Ectodermal cell (in vitro differentiated cells): ENCODE measurements at regions not wholly inside any gene's neighbourhood (a gene's known extent, or its start where the extent isn't known, plus 50 kb on each side); places are given as distances from the start of the nearest gene placed in this dataset.

ENCODE experiments used
- H3K27ac ChIP-seq: 2 replicates; pipeline ENCODE4 v1.7.0; 2013; ENCODE audit warnings: mild to moderate bottlenecking, low read depth, low read length; ENCODE audit not compliant: insufficient read depth, poor library complexity, severe bottlenecking
- H3K27me3 ChIP-seq: 2 replicates; pipeline ENCODE4 v1.7.0; 2013; ENCODE audit warnings: mild to moderate bottlenecking, low read length; ENCODE audit not compliant: insufficient read depth, control insufficient read depth, poor library complexity, severe bottlenecking
- H3K36me3 ChIP-seq: one replicate; pipeline ENCODE4 v1.7.0; 2013; ENCODE audit warnings: low read length; ENCODE audit not compliant: control insufficient read depth, insufficient read depth
- H3K4me1 ChIP-seq: one replicate; pipeline ENCODE4 v1.7.0; 2013; ENCODE audit warnings: low read length; ENCODE audit not compliant: control insufficient read depth, insufficient read depth
- H3K4me3 ChIP-seq: 2 replicates; pipeline ENCODE4 v1.7.0; 2013; ENCODE audit warnings: low read depth, low read length, control low read depth; ENCODE audit not compliant: insufficient read depth
- H3K9me3 ChIP-seq: 2 replicates; pipeline ENCODE4 v1.7.0; 2013; ENCODE audit warnings: mild to moderate bottlenecking, low read length, moderate library complexity; ENCODE audit not compliant: control insufficient read depth
- WGBS, 2 experiments: methylation state at CpG; one replicate each; pipeline ENCODE4 v1.1.7; 2013; ENCODE audit warnings: missing lambda C conversion rate in 2 of 2; 5-methylcytosine and 5-hydroxymethylcytosine counted together

GRCh38 chr2:23323198-23323916 is 61.6 kb upstream of the KLHL29 start:
- 93 to 95% methylated on average over 19 of the region's 19 CpGs for WGBS, 2 experiments
- Histone ChIP-seq H3K36me3 (no peaks in the 10 kb centered on the region), H3K9me3 (no peaks in the 10 kb centered on the region), H3K4me1 (no peaks in the 10 kb centered on the region), H3K27me3 (no peaks in the 10 kb centered on the region), H3K27ac (no peak overlapping the region), H3K4me3 (no peak overlapping the region)

GRCh38 chr2:23323917-23324680 is 60.9 kb upstream of the KLHL29 start:
- no peaks in the 10 kb centered on the region for H3K4me1 ChIP-seq
- no peaks in the 10 kb centered on the region for H3K27me3 ChIP-seq
- 92 to 93% methylated on average over 19 of the region's 20 CpGs for WGBS, 2 experiments
- no peak overlapping the region for H3K4me3 ChIP-seq
- H3K27ac ChIP-seq: no peak overlapping the region
- H3K36me3 ChIP-seq: no peaks in the 10 kb centered on the region
- no peaks in the 10 kb centered on the region for H3K9me3 ChIP-seq

GRCh38 chr2:23326330-23326729 is 58.6 kb upstream of the KLHL29 start:
- 89 to 92% methylated on average over 4 of the region's 4 CpGs for WGBS, 2 experiments
- no peaks in the 10 kb centered on the region for H3K27me3 ChIP-seq
- no peaks in the 10 kb centered on the region for H3K36me3 ChIP-seq
- H3K9me3 ChIP-seq: no peaks in the 10 kb centered on the region
- no peak overlapping the region for H3K27ac ChIP-seq
- no peaks in the 10 kb centered on the region for H3K4me1 ChIP-seq
- no peak overlapping the region for H3K4me3 ChIP-seq

GRCh38 chr2:23327416-23327815 is 57.6 kb upstream of the KLHL29 start:
- 87 to 88% methylated on average over 5 of the region's 5 CpGs for WGBS, 2 experiments
- Histone ChIP-seq H3K36me3 (no peaks in the 10 kb centered on the region), H3K4me1 (no peaks in the 10 kb centered on the region), H3K27ac (no peak overlapping the region), H3K4me3 (no peak overlapping the region), H3K9me3 (no peaks in the 10 kb centered on the region), H3K27me3 (no peaks in the 10 kb centered on the region)

- H3K27me3 ChIP-seq: no peaks in the 10 kb centered on the region
- no peak overlapping the region for H3K27ac ChIP-seq
- no peak overlapping the region for H3K4me3 ChIP-seq
- H3K9me3 ChIP-seq: no peaks in the 10 kb centered on the region
- no peaks in the 10 kb centered on the region for H3K4me1 ChIP-seq
- WGBS, 2 experiments: 76 to 89% methylated on average over 3 of the region's 3 CpGs
- H3K36me3 ChIP-seq: no peaks in the 10 kb centered on the region
Measured at GRCh38 chr2:23327887-23328286, 57.1 kb upstream of the KLHL29 start.

GRCh38 chr2:23330214-23330613 is 54.8 kb upstream of the KLHL29 start:
- H3K4me3 ChIP-seq: no peak overlapping the region
- WGBS, 2 experiments: 42 to 43% methylated on average over 5 of the region's 5 CpGs
- no peaks in the 10 kb centered on the region for H3K27me3 ChIP-seq

More at GRCh38 chr2:23330214-23330613, 54.8 kb upstream of the KLHL29 start:
- H3K36me3 ChIP-seq: no peaks in the 10 kb centered on the region
- H3K4me1 ChIP-seq: no peaks in the 10 kb centered on the region
- H3K9me3 ChIP-seq: no peaks in the 10 kb centered on the region
- no peak overlapping the region for H3K27ac ChIP-seq
